ENCODE measurements at regions not wholly inside any gene's neighbourhood (a gene's known extent, or its start where the extent isn't known, plus 50 kb on each side); places are given as distances from the start of the nearest gene placed in this dataset.

- TF ChIP-seq BCL3 (IDR thresholded peaks at IDR 0.05) (no peak), PHF8 (IDR thresholded peaks at IDR 0.05; ENCODE audit: borderline replicate concordance, low read depth) (no peak)
These were observed 172.5 kb downstream of the SH2D1A start (continued) for GRCh38 chrX:124518885-124519284.

- no peaks in the 10 kb centered on the region for H3K9me3 ChIP-seq
- FAIRE-seq, result no peak
- TF ChIP-seq KDM5A (IDR thresholded peaks at IDR 0.05) (no peak), ELK1 (IDR thresholded peaks at IDR 0.05; ENCODE audit: low read depth, low read length) (no peak), E2F6 (IDR thresholded peaks at IDR 0.05; ENCODE audit: borderline replicate concordance, low read depth) (no peak), MAX (IDR thresholded peaks at IDR 0.05) (no peak), USF2 (IDR thresholded peaks at IDR 0.05) (no peak), RFX5 (IDR thresholded peaks at IDR 0.05) (no peak), CBX8 (IDR thresholded peaks at IDR 0.05) (no peak), EHF (CRISPR knock-in tag; IDR thresholded peaks at IDR 0.05) (no peak), ESRRA (IDR thresholded peaks at IDR 0.05; ENCODE audit: borderline replicate concordance, low read length) (no peak), RARB (CRISPR knock-in tag; IDR thresholded peaks at IDR 0.05) (no peak), NPAS2 (CRISPR knock-in tag; IDR thresholded peaks at IDR 0.05; ENCODE audit: borderline replicate concordance) (no peak), RAD21 (conservative IDR thresholded peaks at IDR 0.05 in 1 of 2, IDR thresholded peaks at IDR 0.05 in 1 of 2) (no peak)
- no peak for ATAC-seq
- H3K27ac ChIP-seq, result no peak overlapping the region
- H3K4me2 ChIP-seq, result no peak overlapping the region
- ChIA-PET POLR2A (no interaction called here), CTCF (no interaction called here)
- 5% methylated on average over 3 of the region's 3 CpGs for WGBS (ENCODE audit: missing lambda C conversion rate)
- no peaks in the 10 kb centered on the region for H3K4me1 ChIP-seq
- DNase-seq (ENCODE audit: low read depth in 1 of 2, low spot score in 1 of 2), result no peak
- H3K4me3 ChIP-seq, result no peak overlapping the region
These were observed 178.5 kb downstream of the SH2D1A start for GRCh38 chrX:124524852-124525251.

- ATAC-seq (no peak), DNase-seq (ENCODE audit: low read depth in 1 of 2, low spot score in 1 of 2) (no peak), FAIRE-seq (no peak)
- Histone ChIP-seq H3K27ac (no peak overlapping the region), H3K4me3 (no peak overlapping the region), H3K9me3 (no peaks in the 10 kb centered on the region), H3K4me1 (no peaks in the 10 kb centered on the region), H3K4me2 (no peak overlapping the region)
- no peak for TF ChIP-seq SREBF2 (IDR thresholded peaks at IDR 0.05)
- TF ChIP-seq HMGXB4 (CRISPR knock-in tag; IDR thresholded peaks at IDR 0.05; ENCODE audit: borderline replicate concordance), result no peak
- no peak for TF ChIP-seq TP53 (CRISPR knock-in tag; IDR thresholded peaks at IDR 0.05)
- 0% methylated on average over 3 of the region's 3 CpGs for WGBS (ENCODE audit: missing lambda C conversion rate)
- CTCF ChIA-PET, result no interaction called here
- POLR2A ChIA-PET, result no interaction called here
These were observed 183.4 kb downstream of the SH2D1A start for GRCh38 chrX:124529786-124530185.

All from A549 (cell line).